ENCODE measurements at regions not wholly inside any gene's neighbourhood (a gene's known extent, or its start where the extent isn't known, plus 50 kb on each side); places are given as distances from the start of the nearest gene placed in this dataset.

- TF ChIP-seq POLR2A (IDR thresholded peaks at IDR 0.05) (no peak), CTCF (IDR thresholded peaks at IDR 0.05) (no peak)
Measured at GRCh38 chr3:6262010-6262409, 598.9 kb upstream of the GRM7 start.
